K562 (cell line): ENCODE measurements at regions not wholly inside any gene's neighbourhood (a gene's known extent, or its start where the extent isn't known, plus 50 kb on each side); places are given as distances from the start of the nearest gene placed in this dataset.
A peak's percentile ranks its signal among the peaks of the same experiment; 100 is the strongest.

Experiments used
- ATAC-seq: fragments of 200-7000 bp; cut with Tn5 transposase; 3 replicates; pipeline ENCODE4 v1.9.1; 2020; ENCODE audit warnings: moderate library complexity
- BruUV-seq: library from RNA; stranded (reverse); fragments of 400-500 nt; replicated peaks from 2 replicates; lab custom pipeline; 2021; lab: Mats Ljungman, UMichigan
- CTCF ChIA-PET: fragments of 300-600 bp; formaldehyde crosslinking; extraction: SDS; loops from one replicate; lab custom pipeline; 2021; ENCODE audit warnings: low intra/inter-chr PET ratio; lab: Yijun Ruan, JAX
- POLR2A ChIA-PET: fragments of 300-600, 350-650 bp; sonication (Branson Sonifier 250); formaldehyde crosslinking; extraction: SDS; loops from one replicate; lab custom pipeline; 2021; ENCODE audit warnings: antibody characterized with exemption, inconsistent platforms; lab: Yijun Ruan, JAX
- DNase-seq, 4 experiments: peaks; one replicate each; pipeline versions ENCODE4 v3.0.0 to v3.0.0-alpha.2; 2011 to 2018; ENCODE audit warnings: low spot score in 3 of 4, mixed read lengths in 3 of 4; ENCODE audit errors: extremely low read depth in 1 of 4
- FAIRE-seq: peaks from 2 replicates; lab custom pipeline; 2011; peaks lifted over from hg19 to GRCh38; lab: Jason Lieb, UNC
- H2AFZ ChIP-seq: 2 replicates; pipeline ENCODE4 v1.6.0; 2011; ENCODE audit warnings: low read depth, low read length, control low read depth, inconsistent platforms
- H3K27ac ChIP-seq: fragments of 200-600 bp; 3 replicates; pipeline ENCODE4 v1.8.0; 2011; ENCODE audit warnings: low read depth, mild to moderate bottlenecking, control low read depth, inconsistent platforms, low read length, moderate library complexity, mixed read lengths; ENCODE audit errors: extremely low read depth
- H3K27me3 ChIP-seq, 2 experiments: fragments of 300-600 bp in 1 of 2; 2 replicates in 1 of 2; 3 replicates in 1 of 2; pipeline versions ENCODE4 v1.6.0 to v1.8.0; 2011; ENCODE audit warnings: inconsistent platforms in 2 of 2, low read length in 2 of 2, mild to moderate bottlenecking in 1 of 2, mixed read lengths in 1 of 2, moderate library complexity in 1 of 2; ENCODE audit not compliant: control insufficient read depth in 2 of 2, insufficient read depth in 2 of 2
- H3K36me3 ChIP-seq: fragments of 300-600 bp; 3 replicates; pipeline ENCODE4 v1.8.0; 2011; ENCODE audit warnings: mild to moderate bottlenecking, low read length, inconsistent platforms; ENCODE audit not compliant: control insufficient read depth, insufficient read depth
- H3K4me1 ChIP-seq, 2 experiments: fragments of 200-600 bp in 1 of 2; replicated peaks in 1 of 2; 2 replicates in 1 of 2; 3 replicates in 1 of 2; pipeline versions ENCODE4 v1.5.1 to v1.8.0; 2011; ENCODE audit warnings: inconsistent platforms in 2 of 2, low read length in 2 of 2, mild to moderate bottlenecking in 1 of 2, mixed read lengths in 1 of 2, moderate library complexity in 1 of 2; ENCODE audit not compliant: control insufficient read depth in 2 of 2, insufficient read depth in 2 of 2
- H3K4me2 ChIP-seq: 2 replicates; pipeline ENCODE4 v1.6.1; 2011; ENCODE audit warnings: low read length, control low read depth, inconsistent platforms, mixed read lengths; ENCODE audit not compliant: insufficient read depth
- H3K4me3 ChIP-seq: fragments of 200-600 bp; sonication (generic), shearing (Covaris generic); 2 replicates; pipeline ENCODE4 v1.5.1; 2016; ENCODE audit warnings: control low read depth, inconsistent platforms
- H3K79me2 ChIP-seq: fragments of 200-600 bp; 3 replicates; pipeline ENCODE4 v1.8.0; 2011; ENCODE audit warnings: low read length, inconsistent platforms; ENCODE audit not compliant: control insufficient read depth, insufficient read depth
- H3K9ac ChIP-seq, 2 experiments: 2 replicates each; pipeline versions ENCODE4 v1.6.0 to v1.6.1; 2011; ENCODE audit warnings: low read depth in 2 of 2, low read length in 2 of 2, control low read depth in 1 of 2, inconsistent platforms in 1 of 2, mild to moderate bottlenecking in 1 of 2, mixed read lengths in 1 of 2; ENCODE audit not compliant: insufficient read depth in 1 of 2
- H3K9me1 ChIP-seq: one replicate; pipeline ENCODE4 v1.6.0; 2011; ENCODE audit warnings: inconsistent platforms, mild to moderate bottlenecking, low read length, moderate library complexity; ENCODE audit not compliant: control insufficient read depth, insufficient read depth
- H3K9me3 ChIP-seq: replicated peaks from 2 replicates; pipeline ENCODE4 v1.5.1; 2011; ENCODE audit warnings: low read depth, low read length, inconsistent platforms; ENCODE audit not compliant: control insufficient read depth, insufficient read depth
- H4K20me1 ChIP-seq: replicated peaks from 2 replicates; pipeline ENCODE4 v1.6.1; 2011; ENCODE audit warnings: low read length, inconsistent platforms, mixed read lengths; ENCODE audit not compliant: control insufficient read depth, insufficient read depth
- CHD2 ChIP-seq: IDR thresholded peaks from 2 replicates; pipeline ENCODE4 v1.6.1; 2011; ENCODE audit warnings: low read depth, low read length
- DLX4 ChIP-seq: fragments of 250-450 bp; sonication (Bioruptor Pico); IDR thresholded peaks from 2 replicates; pipeline ENCODE4 v1.6.1; 2021; ENCODE audit warnings: mild to moderate bottlenecking
- ELK1 ChIP-seq: sonication (generic); formaldehyde crosslinking; IDR thresholded peaks from 2 replicates; pipeline ENCODE4 v1.8.1; 2022; ENCODE audit warnings: missing genetic modification reagents
- MED1 ChIP-seq: sonication (generic); formaldehyde crosslinking; IDR thresholded peaks from 2 replicates; pipeline ENCODE4 v1.8.1; 2023; ENCODE audit warnings: missing genetic modification reagents, borderline replicate concordance
- NBN ChIP-seq: fragments of 450-650 bp; IDR thresholded peaks from 2 replicates; pipeline ENCODE4 v1.6.1; 2016; ENCODE audit warnings: low read depth, mild to moderate bottlenecking
- POLR2H ChIP-seq: IDR thresholded peaks from 2 replicates; pipeline ENCODE4 v1.6.1; 2016; ENCODE audit warnings: missing genetic modification characterization, low read depth, mild to moderate bottlenecking, control low read depth, missing compliant biosample characterization, moderate library complexity
- PTBP1 ChIP-seq: fragments of 200-400 bp; formaldehyde crosslinking; IDR thresholded peaks from 2 replicates; pipeline ENCODE4 v1.6.1; 2017; ENCODE audit warnings: low read depth, low read length
- SP2 ChIP-seq: IDR thresholded peaks from 2 replicates; pipeline ENCODE4 v1.6.1; 2011; ENCODE audit warnings: mild to moderate bottlenecking, low read depth, low read length, moderate library complexity; ENCODE audit not compliant: poor library complexity, severe bottlenecking; ENCODE audit errors: extremely low read depth
- SPI1 ChIP-seq: IDR thresholded peaks from 2 replicates; pipeline ENCODE4 v1.6.1; 2011; ENCODE audit warnings: low read depth, low read length, control low read depth, borderline replicate concordance
- TBP ChIP-seq: optimal IDR thresholded peaks from 2 replicates; pipeline ENCODE3; 2011; ENCODE audit warnings: low read depth, low read length, improper control_type of control experiment
- ZFP30 ChIP-seq: fragments of 250-450 bp; sonication (Bioruptor Pico); IDR thresholded peaks from 2 replicates; pipeline ENCODE4 v1.8.0; 2022; ENCODE audit warnings: moderate library complexity, mild to moderate bottlenecking, inconsistent platforms, borderline replicate concordance
- ZNF274 ChIP-seq: IDR thresholded peaks from 2 replicates; pipeline ENCODE4 v1.6.1; 2011; ENCODE audit warnings: low read depth, mild to moderate bottlenecking, low read length, moderate library complexity, borderline replicate concordance
- ZNF316 ChIP-seq: fragments of 450-650 bp; IDR thresholded peaks from 2 replicates; pipeline ENCODE4 v1.6.1; 2016
- ZNF639 ChIP-seq, 2 experiments: fragments of 200-800 bp in 1 of 2; sonication (Bioruptor generic) in 1 of 2; sonication (generic) in 1 of 2; formaldehyde crosslinking in 1 of 2; IDR thresholded peaks in 1 of 2; conservative IDR thresholded peaks in 1 of 2; 2 replicates each; pipeline versions ENCODE4 v1.5.0 to v1.6.1; 2016 to 2020; ENCODE audit warnings: missing compliant biosample characterization in 1 of 2, missing genetic modification characterization in 1 of 2, missing genetic modification reagents in 1 of 2
- WGBS: fragments of 100-300 bp; shearing (Covaris generic); methylation state at CpG from one replicate; pipeline ENCODE4 v1.1.6; 2016; ENCODE audit warnings: low coverage, mixed read lengths; ENCODE audit not compliant: insufficient coverage; ENCODE audit errors: missing lambda C conversion rate; 5-methylcytosine and 5-hydroxymethylcytosine counted together
- in situ Hi-C: fragments of 300-500 bp; cut with MboI; formaldehyde crosslinking; loops from 4 replicates; pipeline ENCODE4 v1.15.0; 2018; ENCODE audit warnings: inconsistent platforms, mixed read lengths
- intact Hi-C: fragments of 100-400 bp; cut with micrococcal nuclease; formaldehyde crosslinking; loops from 2 replicates; pipeline ENCODE4 v1.14.2; 2022

GRCh38 chr2:167692936-167693335, 554.5 kb downstream of the STK39 start:
- H3K4me1 ChIP-seq = no peaks in the 10 kb centered on the region
- FAIRE-seq (no peak), ATAC-seq (no peak)

GRCh38 chr2:167692191-167692590, 555.2 kb downstream of the STK39 start:
- no peaks in the 10 kb centered on the region for H3K9me1 ChIP-seq
- intact Hi-C loops = no loop called here
- CTCF ChIA-PET = no interaction called here
- TF ChIP-seq SP2 = no peak
- TF ChIP-seq NBN = no peak
- TF ChIP-seq ZNF639 (CRISPR knock-in tag; conservative IDR thresholded peaks at IDR 0.05 in 1 of 2, IDR thresholded peaks at IDR 0.05 in 1 of 2) = no peak
- no peak for TF ChIP-seq PTBP1
- TF ChIP-seq ZFP30 = no peak
- no peak for TF ChIP-seq SPI1
- TF ChIP-seq CHD2 = no peak
- no peak for TF ChIP-seq ELK1 (CRISPR knock-in tag)
- no peak for TF ChIP-seq TBP
- TF ChIP-seq ZNF274 = no peak
- TF ChIP-seq MED1 (CRISPR knock-in tag) = no peak
- TF ChIP-seq POLR2H (tag) = no peak

More at GRCh38 chr2:167692936-167693335, 554.5 kb downstream of the STK39 start:
- in situ Hi-C loops = no loop called here
- TF ChIP-seq DLX4 (CRISPR knock-in tag) (no peak), ZNF316 (peak; percentile 18; the same call in 1 of the 2 replicates)
- intact Hi-C loops = no loop called here
- H3K9me3 ChIP-seq = no peaks in the 10 kb centered on the region
- H3K4me3 ChIP-seq = no peak overlapping the region
- no peaks in the 10 kb centered on the region for H3K79me2 ChIP-seq
- H3K27me3 ChIP-seq = no peaks in the 10 kb centered on the region
- DNase-seq = no peak
- no peaks in the 10 kb centered on the region for H4K20me1 ChIP-seq
- H3K4me2 ChIP-seq = no peak overlapping the region
- H2AFZ ChIP-seq = no peak overlapping the region
- ChIA-PET POLR2A (no interaction called here), CTCF (no interaction called here)
- 0% methylated on average over 2 of the region's 2 CpGs for WGBS
- BruUV-seq = no TSS peak
- no peak overlapping the region for H3K27ac ChIP-seq
- no peak overlapping the region for H3K9ac ChIP-seq
- H3K36me3 ChIP-seq = no peaks in the 10 kb centered on the region
- no peaks in the 10 kb centered on the region for H3K9me1 ChIP-seq

More at GRCh38 chr2:167692191-167692590, 555.2 kb downstream of the STK39 start:
- H3K9ac ChIP-seq = no peak overlapping the region
- DNase-seq = no peak
- H3K4me2 ChIP-seq = no peak overlapping the region
- H3K4me1 ChIP-seq = no peaks in the 10 kb centered on the region
- H3K9me3 ChIP-seq = no peaks in the 10 kb centered on the region
- no peak for FAIRE-seq
- in situ Hi-C loops = no loop called here
- H3K79me2 ChIP-seq = no peaks in the 10 kb centered on the region
- no peaks in the 10 kb centered on the region for H4K20me1 ChIP-seq
- no TSS peak for BruUV-seq
- H2AFZ ChIP-seq = no peak overlapping the region
- WGBS = 0% methylated on average over 1 of the region's 1 CpG
- H3K27me3 ChIP-seq = no peaks in the 10 kb centered on the region
- ATAC-seq = no peak
- POLR2A ChIA-PET = no interaction called here
- H3K36me3 ChIP-seq = no peaks in the 10 kb centered on the region
- H3K27ac ChIP-seq = no peak overlapping the region
- H3K4me3 ChIP-seq = no peak overlapping the region
